NB4 (cell line): ENCODE measurements at regions not wholly inside any gene's neighbourhood (a gene's known extent, or its start where the extent isn't known, plus 50 kb on each side); places are given as distances from the start of the nearest gene placed in this dataset.

Experiments used
- CTCF ChIP-seq: IDR thresholded peaks from one replicate; pipeline ENCODE4 v1.5.1; 2012; ENCODE audit warnings: low read depth, low read length
- MAX ChIP-seq: IDR thresholded peaks from 2 replicates; pipeline ENCODE4 v1.6.1; 2011; ENCODE audit warnings: low read depth, low read length
- MYC ChIP-seq: IDR thresholded peaks from 2 replicates; pipeline ENCODE4 v1.6.1; 2011; ENCODE audit warnings: low read depth, low read length
- POLR2A ChIP-seq: IDR thresholded peaks from 2 replicates; pipeline ENCODE4 v1.6.1; 2011; ENCODE audit warnings: mild to moderate bottlenecking; ENCODE audit not compliant: insufficient read length; ENCODE audit errors: extremely low read depth

- no peak for TF ChIP-seq CTCF
- TF ChIP-seq MAX = no peak
- no peak for TF ChIP-seq POLR2A
- TF ChIP-seq MYC = no peak
These were observed 110.3 kb upstream of the ZKSCAN2 start for GRCh38 chr16:25367773-25368524.
